Endothelial cell of umbilical vein (primary cell): ENCODE measurements at regions not wholly inside any gene's neighbourhood (a gene's known extent, or its start where the extent isn't known, plus 50 kb on each side); places are given as distances from the start of the nearest gene placed in this dataset.

ENCODE experiments used
- EZH2 ChIP-seq: IDR thresholded peaks from 2 replicates; pipeline ENCODE4 v1.6.1; 2012; ENCODE audit warnings: borderline replicate concordance, low read depth, mild to moderate bottlenecking, moderate library complexity, low read length, inconsistent platforms; ENCODE audit not compliant: severe bottlenecking
- FOS ChIP-seq: IDR thresholded peaks from 2 replicates; pipeline ENCODE4 v1.6.1; 2011; ENCODE audit warnings: mild to moderate bottlenecking, low read length, moderate library complexity, borderline replicate concordance; ENCODE audit not compliant: insufficient read depth
- GATA2 ChIP-seq: IDR thresholded peaks from 2 replicates; pipeline ENCODE4 v1.7.0; 2011; ENCODE audit warnings: low read depth, mild to moderate bottlenecking, moderate library complexity, mixed read lengths, low read length; ENCODE audit not compliant: insufficient read length, insufficient read depth
- JUN ChIP-seq: IDR thresholded peaks from 2 replicates; pipeline ENCODE4 v1.6.1; 2011; ENCODE audit warnings: borderline replicate concordance, low read depth; ENCODE audit not compliant: insufficient read length, insufficient read depth
- MYC ChIP-seq: IDR thresholded peaks from one replicate; pipeline ENCODE4 v1.6.1; 2011; ENCODE audit warnings: mild to moderate bottlenecking, low read depth, low read length
- POLR2A ChIP-seq: IDR thresholded peaks from 2 replicates; pipeline ENCODE4 v1.6.1; 2012; ENCODE audit warnings: low read depth, mild to moderate bottlenecking, control low read depth, low read length
- POLR2AphosphoS5 ChIP-seq: IDR thresholded peaks from 2 replicates; pipeline ENCODE4 v1.6.1; 2012; ENCODE audit warnings: low read depth, mild to moderate bottlenecking, control low read depth, low read length, moderate library complexity; ENCODE audit not compliant: insufficient read depth
- TF ChIP-seq, protein P1 (sequence below), 2 donors: IDR thresholded peaks; 1 replicate in 1 of 2; 2 replicates in 1 of 2; pipeline ENCODE4 v1.5.1; 2011; ENCODE audit warnings: low read length in 2 of 2, mild to moderate bottlenecking in 2 of 2, moderate library complexity in 2 of 2, control low read depth in 1 of 2, inconsistent platforms in 1 of 2, low read depth in 1 of 2; ENCODE audit not compliant: insufficient read depth in 1 of 2; ENCODE audit errors: extremely low read depth in 1 of 2
- TF ChIP-seq, protein P2 (sequence below): IDR thresholded peaks from 2 replicates; pipeline ENCODE4 v1.6.1; 2011; ENCODE audit not compliant: insufficient read depth, insufficient read length

DNA sequence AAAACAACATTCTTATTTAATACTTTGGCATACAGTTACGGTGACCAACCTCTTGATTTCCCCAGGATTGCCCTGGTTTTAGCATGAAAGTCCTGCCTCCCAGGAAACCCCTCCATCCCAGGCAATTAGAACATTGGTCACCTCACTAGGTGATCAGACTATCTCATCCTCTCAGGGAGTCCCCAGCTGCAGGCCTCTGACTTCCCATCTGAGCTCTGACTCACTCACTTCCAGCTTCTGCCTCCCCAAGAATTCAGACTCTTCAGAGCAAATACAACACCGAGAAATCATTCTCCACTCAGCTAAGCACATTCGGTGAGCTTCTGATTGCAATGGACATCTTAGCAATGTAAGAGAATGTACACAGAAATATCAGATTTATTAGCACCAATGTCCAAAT is 92.4 kb upstream of the HES1 start:
- TF ChIP-seq, protein P1, sequence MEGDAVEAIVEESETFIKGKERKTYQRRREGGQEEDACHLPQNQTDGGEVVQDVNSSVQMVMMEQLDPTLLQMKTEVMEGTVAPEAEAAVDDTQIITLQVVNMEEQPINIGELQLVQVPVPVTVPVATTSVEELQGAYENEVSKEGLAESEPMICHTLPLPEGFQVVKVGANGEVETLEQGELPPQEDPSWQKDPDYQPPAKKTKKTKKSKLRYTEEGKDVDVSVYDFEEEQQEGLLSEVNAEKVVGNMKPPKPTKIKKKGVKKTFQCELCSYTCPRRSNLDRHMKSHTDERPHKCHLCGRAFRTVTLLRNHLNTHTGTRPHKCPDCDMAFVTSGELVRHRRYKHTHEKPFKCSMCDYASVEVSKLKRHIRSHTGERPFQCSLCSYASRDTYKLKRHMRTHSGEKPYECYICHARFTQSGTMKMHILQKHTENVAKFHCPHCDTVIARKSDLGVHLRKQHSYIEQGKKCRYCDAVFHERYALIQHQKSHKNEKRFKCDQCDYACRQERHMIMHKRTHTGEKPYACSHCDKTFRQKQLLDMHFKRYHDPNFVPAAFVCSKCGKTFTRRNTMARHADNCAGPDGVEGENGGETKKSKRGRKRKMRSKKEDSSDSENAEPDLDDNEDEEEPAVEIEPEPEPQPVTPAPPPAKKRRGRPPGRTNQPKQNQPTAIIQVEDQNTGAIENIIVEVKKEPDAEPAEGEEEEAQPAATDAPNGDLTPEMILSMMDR (IDR thresholded peaks at IDR 0.05; ENCODE audit: extremely low read depth in 1 of 2, insufficient read depth in 1 of 2, low read depth in 1 of 2, low read length in 2 of 2) = no peak
- TF ChIP-seq EZH2 (no peak), POLR2A (no peak), GATA2 (peak; percentile 20), POLR2AphosphoS5 (peak; percentile 32), MYC (no peak), FOS (peak; percentile 73), JUN (no peak)
- TF ChIP-seq, protein P2, sequence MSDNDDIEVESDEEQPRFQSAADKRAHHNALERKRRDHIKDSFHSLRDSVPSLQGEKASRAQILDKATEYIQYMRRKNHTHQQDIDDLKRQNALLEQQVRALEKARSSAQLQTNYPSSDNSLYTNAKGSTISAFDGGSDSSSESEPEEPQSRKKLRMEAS = no peak
